IMR-90 (cell line): ENCODE measurements at regions not wholly inside any gene's neighbourhood (a gene's known extent, or its start where the extent isn't known, plus 50 kb on each side); places are given as distances from the start of the nearest gene placed in this dataset.

Experiments
- ATAC-seq: fragments of 200-7000 bp; cut with Tn5 transposase; 2 replicates; pipeline ENCODE4 v1.9.1; 2020; ENCODE audit warnings: low read depth, mild to moderate bottlenecking, moderate library complexity
- BruUV-seq: library from RNA; stranded (reverse); fragments of 400-500 nt; replicated peaks from 2 replicates; lab custom pipeline; 2021; lab: Mats Ljungman, UMichigan
- CTCF ChIA-PET: fragments of 300-600 bp; formaldehyde crosslinking; extraction: SDS; loops from one replicate; lab custom pipeline; 2021; ENCODE audit warnings: antibody characterized with exemption; lab: Yijun Ruan, JAX
- POLR2A ChIA-PET: fragments of 300-600 bp; sonication (Branson Sonifier 250); formaldehyde crosslinking; loops from one replicate; lab custom pipeline; 2022; ENCODE audit warnings: antibody characterized with exemption; ENCODE audit not compliant: unreplicated experiment; lab: Charles Lee
- DNase-seq: peaks from one replicate; pipeline ENCODE4 v3.0.0; 2013
- H2AFZ ChIP-seq: replicated peaks from 2 replicates; pipeline ENCODE3; 2013; ENCODE audit warnings: low read length, mild to moderate bottlenecking; ENCODE audit not compliant: poor library complexity
- H2AK5ac ChIP-seq: 2 replicates; pipeline ENCODE4 v1.6.1; 2013; ENCODE audit warnings: low read depth, low read length, inconsistent platforms
- H2AK9ac ChIP-seq: replicated peaks from 2 replicates; pipeline ENCODE3; 2013; ENCODE audit warnings: mild to moderate bottlenecking, low read depth, low read length, moderate library complexity; ENCODE audit not compliant: poor library complexity
- H2BK120ac ChIP-seq: 2 replicates; pipeline ENCODE4 v1.6.1; 2013; ENCODE audit warnings: low read depth, low read length, inconsistent platforms
- H2BK15ac ChIP-seq: 3 replicates; pipeline ENCODE4 v1.6.1; 2013; ENCODE audit warnings: low read depth, low read length, inconsistent platforms
- H2BK20ac ChIP-seq: 2 replicates; pipeline ENCODE4 v1.6.1; 2013; ENCODE audit warnings: low read depth, mild to moderate bottlenecking, inconsistent platforms, low read length, moderate library complexity
- H2BK5ac ChIP-seq: 2 replicates; pipeline ENCODE4 v1.6.1; 2013; ENCODE audit warnings: mild to moderate bottlenecking, low read depth, low read length, inconsistent platforms; ENCODE audit not compliant: poor library complexity, severe bottlenecking
- H3K14ac ChIP-seq: replicated peaks from 2 replicates; pipeline ENCODE4 v1.6.1; 2013; ENCODE audit warnings: low read depth, low read length, inconsistent platforms
- H3K18ac ChIP-seq: 2 replicates; pipeline ENCODE4 v1.6.1; 2013; ENCODE audit warnings: low read depth, low read length, control low read depth
- H3K23ac ChIP-seq: 2 replicates; pipeline ENCODE4 v1.6.1; 2013; ENCODE audit warnings: low read depth, low read length, inconsistent platforms
- H3K27ac ChIP-seq: 2 replicates; pipeline ENCODE4 v1.5.1; 2013; ENCODE audit warnings: mild to moderate bottlenecking, control low read depth, low read length; ENCODE audit not compliant: insufficient read depth
- H3K27me3 ChIP-seq: 2 replicates; pipeline ENCODE4 v1.6.1; 2013; ENCODE audit warnings: low read length; ENCODE audit not compliant: control insufficient read depth, insufficient read depth
- H3K36me3 ChIP-seq: 2 replicates; pipeline ENCODE4 v1.6.1; 2013; ENCODE audit warnings: low read length, mixed read lengths; ENCODE audit not compliant: control insufficient read depth, insufficient read depth
- H3K4ac ChIP-seq: 2 replicates; pipeline ENCODE4 v1.6.1; 2013; ENCODE audit warnings: low read depth, low read length, inconsistent platforms
- H3K4me1 ChIP-seq: 2 replicates; pipeline ENCODE4 v1.6.1; 2013; ENCODE audit warnings: low read length, mixed read lengths; ENCODE audit not compliant: control insufficient read depth, insufficient read depth
- H3K4me2 ChIP-seq: 2 replicates; pipeline ENCODE4 v1.6.1; 2013; ENCODE audit warnings: low read depth, mild to moderate bottlenecking, control low read depth, low read length, moderate library complexity
- H3K4me3 ChIP-seq: 2 replicates; pipeline ENCODE4 v1.5.1; 2013; ENCODE audit warnings: low read depth, mild to moderate bottlenecking, control low read depth, low read length, moderate library complexity; ENCODE audit not compliant: insufficient read depth
- H3K56ac ChIP-seq: 2 replicates; pipeline ENCODE4 v1.6.1; 2013; ENCODE audit warnings: low read length, inconsistent platforms; ENCODE audit not compliant: insufficient read depth; ENCODE audit errors: extremely low read depth
- H3K79me1 ChIP-seq, 2 experiments: 2 replicates each; pipeline ENCODE4 v1.6.1; 2013; ENCODE audit warnings: low read length in 2 of 2, inconsistent platforms in 1 of 2, low read depth in 1 of 2
- H3K9ac ChIP-seq: 2 replicates; pipeline ENCODE4 v1.6.1; 2013; ENCODE audit warnings: low read depth, low read length, control low read depth
- H3K9me1 ChIP-seq: 2 replicates; pipeline ENCODE4 v1.6.1; 2013; ENCODE audit warnings: low read length, inconsistent platforms; ENCODE audit not compliant: insufficient read depth
- H3K9me3 ChIP-seq: 2 replicates; pipeline ENCODE4 v1.6.1; 2013; ENCODE audit warnings: low read length; ENCODE audit not compliant: control insufficient read depth, insufficient read depth
- H4K20me1 ChIP-seq: 2 replicates; pipeline ENCODE4 v1.6.1; 2013; ENCODE audit warnings: low read length, inconsistent platforms; ENCODE audit not compliant: insufficient read depth
- H4K5ac ChIP-seq: 2 replicates; pipeline ENCODE4 v1.6.1; 2013; ENCODE audit warnings: mild to moderate bottlenecking, low read depth, low read length, control low read depth
- H4K8ac ChIP-seq, 2 experiments: 2 replicates each; pipeline ENCODE4 v1.6.1; 2013; ENCODE audit warnings: low read depth in 2 of 2, low read length in 2 of 2, control low read depth in 1 of 2, inconsistent platforms in 1 of 2
- H4K91ac ChIP-seq: 2 replicates; pipeline ENCODE4 v1.6.1; 2013; ENCODE audit warnings: low read depth, low read length, inconsistent platforms; ENCODE audit not compliant: insufficient read depth
- CEBPB ChIP-seq: IDR thresholded peaks from 2 replicates; pipeline ENCODE4 v1.6.1; 2012; ENCODE audit warnings: low read depth, low read length, improper control_type of control experiment
- MAFK ChIP-seq: IDR thresholded peaks from 2 replicates; pipeline ENCODE4 v1.6.1; 2012; ENCODE audit warnings: low read depth, low read length, improper control_type of control experiment
- MAZ ChIP-seq: IDR thresholded peaks from 2 replicates; pipeline ENCODE4 v1.6.1; 2012; ENCODE audit warnings: low read depth, mild to moderate bottlenecking, low read length, improper control_type of control experiment, moderate library complexity, borderline replicate concordance
- MXI1 ChIP-seq: IDR thresholded peaks from 2 replicates; pipeline ENCODE4 v1.6.1; 2012; ENCODE audit warnings: low read depth, mild to moderate bottlenecking, low read length, moderate library complexity, borderline replicate concordance
- WGBS, 2 experiments: methylation state at CpG; one replicate each; pipeline versions ENCODE4 v1.1.5 to v1.1.7; 2013; ENCODE audit warnings: missing lambda C conversion rate in 2 of 2; ENCODE audit not compliant: insufficient read length in 1 of 2; ENCODE audit errors: extremely low coverage in 2 of 2; 5-methylcytosine and 5-hydroxymethylcytosine counted together
- dilution Hi-C: fragments of 300-500 bp; cut with HindIII; formaldehyde crosslinking; loops from one replicate; pipeline ENCODE4 v1.14.3; 2018; ENCODE audit warnings: low sequenced_read_pairs; ENCODE audit not compliant: unreplicated experiment
- in situ Hi-C: fragments of 300-500 bp; cut with MboI; formaldehyde crosslinking; loops from 3 replicates; pipeline ENCODE4 v1.14.3; 2019; ENCODE audit warnings: low sequenced_read_pairs, inconsistent platforms, mixed read lengths
- intact Hi-C: fragments of 100-400 bp; cut with micrococcal nuclease; formaldehyde crosslinking; loops from 2 replicates; pipeline ENCODE4 v1.10.0; 2022

GRCh38 chrX:148161701-148162100 is 180.6 kb downstream of the FMR1NB start:
- H3K4me3 ChIP-seq = no peak overlapping the region
- no peaks in the 10 kb centered on the region for H3K4me1 ChIP-seq
- BruUV-seq = no TSS peak
- no peak overlapping the region for H2BK120ac ChIP-seq
- no peak overlapping the region for H3K23ac ChIP-seq
- no peak overlapping the region for H4K91ac ChIP-seq
- no peak overlapping the region for H2AFZ ChIP-seq
- ChIA-PET CTCF (no interaction called here), POLR2A (no interaction called here)
- no peak overlapping the region for H2BK5ac ChIP-seq
- 40% methylated on average over 1 of the region's 6 CpGs; no CpG with 5 or more reads in 1 of the 2 experiments for WGBS, 2 experiments
- intact Hi-C loops (no loop called here), in situ Hi-C loops (no loop called here), dilution Hi-C loops (no loop called here)
- H3K36me3 ChIP-seq = no peaks in the 10 kb centered on the region
- H3K18ac ChIP-seq = no peak overlapping the region
- ATAC-seq (no peak), DNase-seq (no peak)
- H4K8ac ChIP-seq = no peak overlapping the region
- no peaks in the 10 kb centered on the region for H4K20me1 ChIP-seq
- H2AK5ac ChIP-seq = no peak overlapping the region
- no peaks in the 10 kb centered on the region for H3K27me3 ChIP-seq
- no peak overlapping the region for H3K4ac ChIP-seq
- peaks cover 2% of the 10 kb centered on the region; the same call in 1 of the 2 replicates for H3K9me3 ChIP-seq
- H2BK15ac ChIP-seq = no peak overlapping the region
- no peaks in the 10 kb centered on the region for H3K79me1 ChIP-seq
- no peak overlapping the region for H3K14ac ChIP-seq
- H3K27ac ChIP-seq = no peak overlapping the region
- no peak overlapping the region for H2AK9ac ChIP-seq
- H3K4me2 ChIP-seq = no peak overlapping the region
- H3K56ac ChIP-seq = no peak overlapping the region
- H3K9me1 ChIP-seq = no peaks in the 10 kb centered on the region
- no peak overlapping the region for H4K5ac ChIP-seq
- H3K9ac ChIP-seq = no peak overlapping the region
- no peak for TF ChIP-seq MAZ
- TF ChIP-seq MXI1 = no peak
- TF ChIP-seq MAFK = no peak
- TF ChIP-seq CEBPB = no peak
- H2BK20ac ChIP-seq = no peak overlapping the region
